ENCODE measurements at regions not wholly inside any gene's neighbourhood (a gene's known extent, or its start where the extent isn't known, plus 50 kb on each side); places are given as distances from the start of the nearest gene placed in this dataset.

DNA sequence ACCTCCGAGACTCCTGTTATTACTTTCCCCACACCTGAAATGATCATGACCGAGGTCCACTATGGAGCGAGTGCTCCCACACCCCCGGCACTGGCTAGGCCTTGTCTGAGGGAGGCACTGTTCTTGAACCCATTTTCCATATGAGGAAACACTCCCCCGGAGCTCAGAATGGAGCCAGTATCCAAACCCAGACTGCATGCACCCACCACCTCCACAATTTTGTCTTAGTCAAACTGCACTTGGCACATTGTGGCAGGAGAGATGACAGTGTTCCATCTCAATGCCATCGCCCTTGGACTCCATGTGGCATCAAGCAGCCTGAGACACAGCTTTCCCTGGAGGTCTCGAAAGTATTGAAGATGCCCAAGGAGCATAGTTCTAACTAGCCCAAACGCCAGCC is 154.1 kb downstream of the NUP210 start:
- CTCF ChIA-PET (ENCODE audit: unreplicated experiment), result no interaction called here

DNA sequence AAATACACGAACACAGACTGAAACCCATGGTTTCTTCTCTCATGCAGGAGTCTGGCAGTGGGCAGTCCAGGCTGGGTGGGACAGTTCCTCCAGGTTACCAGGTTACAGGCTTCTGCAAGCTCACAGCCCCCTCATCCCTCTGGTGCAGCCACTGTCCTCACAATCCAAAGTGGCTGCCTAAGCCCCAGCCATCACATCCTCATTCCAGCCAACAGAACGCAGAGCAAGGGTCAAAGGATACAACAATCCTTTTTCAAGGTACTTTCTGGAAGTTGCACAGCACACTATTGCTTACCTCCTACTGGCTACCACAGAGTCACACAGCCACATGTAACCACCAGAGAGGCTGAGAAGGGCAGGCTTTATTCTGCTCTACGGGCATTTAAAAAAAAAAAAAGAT is 154.6 kb downstream of the NUP210 start:
- BruUV-seq (replicated peaks), result no TSS peak
- H3K9me3 ChIP-seq (ENCODE audit: low read length), result no peaks in the 10 kb centered on the region
- H3K79me2 ChIP-seq (ENCODE audit: insufficient read depth, low read depth, low read length), result no peaks in the 10 kb centered on the region
- no peak overlapping the region for H3K4me3 ChIP-seq (ENCODE audit: low read depth, low read length, poor library complexity, severe bottlenecking)
- DNase-seq (ENCODE audit: low spot score), result no peak
- H4K20me1 ChIP-seq (ENCODE audit: insufficient read depth, low read length), result no peaks in the 10 kb centered on the region
- H2AFZ ChIP-seq (ENCODE audit: low read length), result no peak overlapping the region
- ChIA-PET CTCF (ENCODE audit: unreplicated experiment) (no interaction called here), POLR2A (interaction anchor here (0.6 to 1.1 kb wide), 3 partner anchors 145 to 923 kb away, joined by 3 to 7 read pairs (median 4); no protein-coding TSS in a partner anchor)
- intact Hi-C loops (cut with micrococcal nuclease; ENCODE audit: unreplicated experiment), result no loop called here
- peaks cover 17% of the 10 kb centered on the region for H3K4me1 ChIP-seq (ENCODE audit: insufficient read depth, low read length, poor library complexity, severe bottlenecking)
- TF ChIP-seq EZH2phosphoT487 (IDR thresholded peaks at IDR 0.05; ENCODE audit: borderline replicate concordance, low read depth, low read length), result no peak
- TF ChIP-seq, protein P1, sequence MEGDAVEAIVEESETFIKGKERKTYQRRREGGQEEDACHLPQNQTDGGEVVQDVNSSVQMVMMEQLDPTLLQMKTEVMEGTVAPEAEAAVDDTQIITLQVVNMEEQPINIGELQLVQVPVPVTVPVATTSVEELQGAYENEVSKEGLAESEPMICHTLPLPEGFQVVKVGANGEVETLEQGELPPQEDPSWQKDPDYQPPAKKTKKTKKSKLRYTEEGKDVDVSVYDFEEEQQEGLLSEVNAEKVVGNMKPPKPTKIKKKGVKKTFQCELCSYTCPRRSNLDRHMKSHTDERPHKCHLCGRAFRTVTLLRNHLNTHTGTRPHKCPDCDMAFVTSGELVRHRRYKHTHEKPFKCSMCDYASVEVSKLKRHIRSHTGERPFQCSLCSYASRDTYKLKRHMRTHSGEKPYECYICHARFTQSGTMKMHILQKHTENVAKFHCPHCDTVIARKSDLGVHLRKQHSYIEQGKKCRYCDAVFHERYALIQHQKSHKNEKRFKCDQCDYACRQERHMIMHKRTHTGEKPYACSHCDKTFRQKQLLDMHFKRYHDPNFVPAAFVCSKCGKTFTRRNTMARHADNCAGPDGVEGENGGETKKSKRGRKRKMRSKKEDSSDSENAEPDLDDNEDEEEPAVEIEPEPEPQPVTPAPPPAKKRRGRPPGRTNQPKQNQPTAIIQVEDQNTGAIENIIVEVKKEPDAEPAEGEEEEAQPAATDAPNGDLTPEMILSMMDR (conservative IDR thresholded peaks at IDR 0.05; ENCODE audit: low read length), result no peak
- H3K27ac ChIP-seq (ENCODE audit: low read depth, low read length, poor library complexity, severe bottlenecking), result no peak overlapping the region
- no peaks in the 10 kb centered on the region for H3K36me3 ChIP-seq (ENCODE audit: insufficient read depth, low read length)
- no peak overlapping the region for H3K4me2 ChIP-seq (ENCODE audit: low read length)
- H3K9me2 ChIP-seq (ENCODE audit: insufficient read depth, low read length), result no peaks in the 10 kb centered on the region

More for the DNA sequence above, 154.1 kb downstream of the NUP210 start:
- Histone ChIP-seq H3K4me2 (ENCODE audit: low read length) (no peak overlapping the region), H3K79me2 (ENCODE audit: insufficient read depth, low read depth, low read length) (no peaks in the 10 kb centered on the region), H4K20me1 (ENCODE audit: insufficient read depth, low read length) (no peaks in the 10 kb centered on the region), H3K27ac (ENCODE audit: low read depth, low read length, poor library complexity, severe bottlenecking) (no peak overlapping the region), H3K9me2 (ENCODE audit: insufficient read depth, low read length) (no peaks in the 10 kb centered on the region), H3K9me3 (ENCODE audit: low read length) (no peaks in the 10 kb centered on the region), H3K4me1 (ENCODE audit: insufficient read depth, low read length, poor library complexity, severe bottlenecking) (peaks cover 17% of the 10 kb centered on the region), H2AFZ (ENCODE audit: low read length) (no peak overlapping the region), H3K36me3 (ENCODE audit: insufficient read depth, low read length) (no peaks in the 10 kb centered on the region), H3K4me3 (ENCODE audit: low read depth, low read length, poor library complexity, severe bottlenecking) (no peak overlapping the region)
- POLR2A ChIA-PET, result interaction anchor here (0.6 to 1.1 kb wide), 3 partner anchors 145 to 923 kb away, joined by 3 to 7 read pairs (median 4); no protein-coding TSS in a partner anchor
- BruUV-seq (replicated peaks), result no TSS peak
- TF ChIP-seq, protein P1 (conservative IDR thresholded peaks at IDR 0.05; ENCODE audit: low read length), result no peak
- TF ChIP-seq EZH2phosphoT487 (IDR thresholded peaks at IDR 0.05; ENCODE audit: borderline replicate concordance, low read depth, low read length), result no peak
- intact Hi-C loops (cut with micrococcal nuclease; ENCODE audit: unreplicated experiment), result no loop called here
- DNase-seq (ENCODE audit: low spot score), result no peak

DNA sequence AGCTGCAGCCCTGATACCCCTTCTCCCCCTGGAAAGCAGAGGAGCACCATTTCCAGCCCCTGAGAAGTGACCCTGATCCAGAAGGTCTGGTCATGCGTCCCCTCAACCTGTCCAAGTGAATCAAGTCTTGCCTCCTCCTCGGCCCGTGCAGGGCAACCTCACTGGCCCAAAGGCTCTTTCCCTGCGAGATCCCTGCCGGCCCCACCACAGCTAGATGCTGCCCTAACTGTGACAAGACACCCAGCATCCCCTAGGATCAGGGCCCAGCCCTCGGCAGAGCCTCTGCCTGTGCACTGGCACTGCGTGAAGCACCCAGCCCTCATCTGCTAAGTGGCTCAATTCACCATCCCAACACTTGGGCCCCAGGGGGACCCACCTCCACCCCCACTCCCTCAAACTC is 155.1 kb downstream of the NUP210 start:
- no peak overlapping the region for H3K4me2 ChIP-seq (ENCODE audit: low read length)
- peaks cover 17% of the 10 kb centered on the region for H3K4me1 ChIP-seq (ENCODE audit: insufficient read depth, low read length, poor library complexity, severe bottlenecking)
- CTCF ChIA-PET (ENCODE audit: unreplicated experiment), result no interaction called here
- H4K20me1 ChIP-seq (ENCODE audit: insufficient read depth, low read length), result no peaks in the 10 kb centered on the region
- H3K27ac ChIP-seq (ENCODE audit: low read depth, low read length, poor library complexity, severe bottlenecking), result no peak overlapping the region
- no peak overlapping the region for H3K4me3 ChIP-seq (ENCODE audit: low read depth, low read length, poor library complexity, severe bottlenecking)
- no peak overlapping the region for H2AFZ ChIP-seq (ENCODE audit: low read length)
- no peaks in the 10 kb centered on the region for H3K79me2 ChIP-seq (ENCODE audit: insufficient read depth, low read depth, low read length)
- H3K9me3 ChIP-seq (ENCODE audit: low read length), result no peaks in the 10 kb centered on the region
- POLR2A ChIA-PET, result no interaction called here
- intact Hi-C loops (cut with micrococcal nuclease; ENCODE audit: unreplicated experiment), result no loop called here
- no peaks in the 10 kb centered on the region for H3K36me3 ChIP-seq (ENCODE audit: insufficient read depth, low read length)
- no TSS peak for BruUV-seq (replicated peaks)
- no peak for TF ChIP-seq EZH2phosphoT487 (IDR thresholded peaks at IDR 0.05; ENCODE audit: borderline replicate concordance, low read depth, low read length)
- TF ChIP-seq, protein P1 (conservative IDR thresholded peaks at IDR 0.05; ENCODE audit: low read length), result no peak
- H3K9me2 ChIP-seq (ENCODE audit: insufficient read depth, low read length), result no peaks in the 10 kb centered on the region
- no peak for DNase-seq (ENCODE audit: low spot score)

All from OCI-LY7 (cell line).